HK-2 (cell line): ENCODE measurements at regions not wholly inside any gene's neighbourhood (a gene's known extent, or its start where the extent isn't known, plus 50 kb on each side); places are given as distances from the start of the nearest gene placed in this dataset.
"Not testable (repeated sequence)": the region's sequence is repeated elsewhere in the genome, so short reads cannot be mapped to it uniquely, and the experiment has no call there.

Experiments used
- DNase-seq: peaks from one replicate; pipeline ENCODE4 v3.0.0-alpha.2; 2018; ENCODE audit not compliant: unreplicated experiment

DNA sequence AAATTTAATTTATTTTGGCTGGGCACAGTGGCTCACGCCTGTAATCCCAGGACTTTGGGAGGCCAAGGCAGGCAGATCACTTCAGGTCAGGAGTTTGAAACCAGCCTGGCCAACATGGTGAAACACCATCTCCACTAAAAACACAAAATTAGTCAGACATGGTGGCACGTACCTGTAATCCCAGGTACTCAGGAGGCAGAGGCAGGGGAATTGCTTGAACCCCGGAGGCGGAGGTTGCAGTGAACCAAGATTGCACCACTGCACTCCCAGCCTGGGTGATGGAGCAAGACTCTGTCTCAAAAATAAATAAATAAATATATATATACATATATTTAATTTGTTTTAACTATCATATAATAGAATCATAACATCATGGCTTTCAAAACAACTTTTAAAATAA, 482.1 kb upstream of the AUTS2 start:
- DNase-seq: not testable (repeated sequence)

DNA sequence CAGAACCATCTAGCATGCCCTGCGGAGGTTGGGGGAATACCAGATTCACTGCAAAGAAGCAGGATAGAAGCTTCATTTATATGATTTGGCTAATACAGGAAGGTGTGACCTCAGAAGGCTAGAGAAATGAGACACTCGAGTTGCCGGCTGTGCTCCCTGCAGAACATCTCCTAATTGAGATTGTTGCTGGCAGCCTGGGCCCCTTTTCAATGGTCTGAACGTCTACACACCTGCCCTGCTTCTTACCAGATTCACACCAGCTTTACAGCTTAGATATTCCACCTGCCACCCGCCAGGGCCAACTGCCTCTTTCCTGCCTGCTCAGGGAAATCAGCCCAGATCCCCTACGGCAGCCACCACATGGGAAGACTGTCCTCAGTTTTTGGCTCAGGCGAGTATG, 475.3 kb upstream of the AUTS2 start:
- DNase-seq: no peak

DNA sequence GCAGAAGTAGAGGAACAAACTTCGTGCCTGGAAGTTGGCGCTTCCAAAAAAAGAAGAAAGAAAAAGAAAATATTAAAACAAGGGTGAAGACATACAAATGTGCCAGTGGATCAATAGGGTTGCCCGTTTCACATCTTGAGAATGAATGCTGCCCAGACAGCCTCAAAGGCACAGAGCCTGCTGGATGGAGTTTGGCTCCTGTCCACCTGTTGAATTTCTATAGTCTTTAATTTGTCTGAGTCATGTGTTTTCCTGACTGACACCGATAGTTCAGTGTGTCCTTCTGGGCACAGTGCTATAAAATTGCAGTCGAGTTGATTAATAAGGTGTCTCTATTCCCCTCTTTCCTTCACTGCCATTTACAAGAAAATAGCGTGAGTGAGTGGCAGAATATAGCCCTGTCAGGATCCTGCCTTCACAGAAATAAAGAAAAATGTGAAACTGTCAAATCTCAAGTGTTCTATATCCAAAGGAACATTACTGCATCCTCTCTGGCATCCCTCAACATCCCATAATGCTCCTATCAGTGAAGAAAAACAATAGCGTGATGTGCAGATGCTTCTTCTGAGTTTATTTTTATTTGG, 471.3 kb upstream of the AUTS2 start:
- DNase-seq: no peak

DNA sequence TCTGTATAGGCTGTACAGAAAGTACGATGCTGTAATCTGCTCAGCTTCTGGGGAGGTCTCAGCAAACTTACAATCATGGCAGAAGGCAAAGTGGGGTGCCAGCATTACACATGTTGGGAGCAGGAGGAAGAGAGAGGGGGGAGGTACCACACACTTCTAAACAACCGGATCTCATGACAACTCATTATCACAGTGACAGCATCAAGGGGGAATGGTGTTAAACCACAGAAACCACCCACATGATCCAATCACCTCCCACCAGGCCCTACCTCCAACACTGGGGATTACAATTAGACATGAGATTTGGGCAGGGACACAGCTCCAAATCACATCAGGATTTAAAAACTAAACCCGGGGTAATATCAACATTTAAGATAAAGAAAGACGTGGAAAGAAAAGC, 468.8 kb upstream of the AUTS2 start:
- no peak for DNase-seq

DNA sequence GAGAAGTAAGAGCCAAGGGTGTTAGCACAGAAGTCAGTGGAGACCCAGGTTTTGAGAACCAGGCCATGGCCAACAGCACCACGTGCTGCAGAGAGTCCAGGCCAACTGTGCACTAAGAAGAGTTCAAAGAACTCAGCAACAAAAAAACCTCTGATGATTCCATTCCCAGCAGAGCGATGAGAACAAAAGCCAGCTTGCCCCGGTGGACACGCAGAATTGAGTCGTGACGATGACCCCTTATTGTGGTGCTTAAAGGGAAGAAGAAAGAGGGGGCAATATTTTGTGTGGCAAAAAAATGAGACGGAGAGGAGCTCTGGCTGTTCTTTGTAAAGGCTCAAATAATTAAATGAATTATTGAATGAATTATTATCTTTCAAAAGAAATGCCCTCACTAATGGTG, 468.3 kb upstream of the AUTS2 start:
- no peak for DNase-seq

DNA sequence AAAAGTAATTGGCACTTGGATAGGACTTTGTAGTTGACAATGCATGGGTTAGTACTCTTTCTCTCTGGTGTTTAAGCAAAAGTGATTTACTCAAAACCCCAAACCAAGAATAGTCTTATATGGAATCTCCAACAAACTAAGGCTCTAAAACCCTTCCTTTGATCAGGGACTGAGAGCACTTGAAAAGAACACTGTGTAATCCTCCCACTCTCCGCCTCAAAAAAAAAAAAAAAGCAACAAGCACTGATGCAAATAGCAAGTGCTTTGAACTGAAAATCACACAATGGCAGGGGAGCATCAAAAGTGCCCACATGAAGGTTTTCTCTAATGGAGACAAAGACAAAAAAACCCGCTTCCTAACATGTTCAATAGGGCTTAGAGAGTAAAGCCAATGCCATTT, 467.9 kb upstream of the AUTS2 start:
- no peak for DNase-seq

DNA sequence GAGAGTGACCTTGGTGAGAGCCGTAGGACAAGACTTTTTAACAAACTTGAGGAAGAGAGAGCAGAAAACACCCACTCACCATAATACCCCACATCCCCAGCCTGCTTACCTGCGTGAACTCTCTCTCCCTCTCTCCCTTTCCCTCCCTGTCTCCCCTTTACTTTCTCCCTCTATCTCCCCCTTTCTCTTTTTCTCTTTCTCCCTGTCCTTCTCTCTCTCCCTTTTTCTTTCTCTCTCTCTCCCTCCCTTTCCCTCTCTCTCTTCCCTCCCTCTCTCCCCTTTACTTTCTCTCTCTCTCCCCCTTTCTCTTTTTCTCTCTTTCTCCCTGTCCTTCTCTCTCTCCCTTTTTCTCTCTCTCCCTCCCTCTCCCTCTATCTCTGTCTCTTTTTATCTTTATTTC, 464.0 kb upstream of the AUTS2 start:
- DNase-seq: no peak

DNA sequence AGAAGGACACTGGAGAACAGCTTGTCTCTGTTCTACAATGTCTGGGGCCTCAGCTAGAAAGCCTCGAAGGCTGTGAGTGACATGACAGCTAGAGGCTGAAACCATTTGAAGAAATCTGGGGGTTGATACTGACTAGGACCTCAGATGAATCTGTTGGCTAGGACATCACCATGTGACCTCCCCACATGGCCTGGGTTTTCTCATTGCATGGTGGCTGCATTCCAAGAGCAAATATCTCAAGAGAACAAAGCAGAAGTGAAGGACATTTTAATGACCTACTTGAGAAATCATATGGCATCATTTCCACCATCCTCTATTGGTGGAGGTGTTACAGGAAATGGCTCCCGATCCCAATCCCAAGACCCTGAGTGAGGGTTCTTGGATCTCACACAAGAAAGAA, 450.6 kb upstream of the AUTS2 start:
- no peak for DNase-seq

DNA sequence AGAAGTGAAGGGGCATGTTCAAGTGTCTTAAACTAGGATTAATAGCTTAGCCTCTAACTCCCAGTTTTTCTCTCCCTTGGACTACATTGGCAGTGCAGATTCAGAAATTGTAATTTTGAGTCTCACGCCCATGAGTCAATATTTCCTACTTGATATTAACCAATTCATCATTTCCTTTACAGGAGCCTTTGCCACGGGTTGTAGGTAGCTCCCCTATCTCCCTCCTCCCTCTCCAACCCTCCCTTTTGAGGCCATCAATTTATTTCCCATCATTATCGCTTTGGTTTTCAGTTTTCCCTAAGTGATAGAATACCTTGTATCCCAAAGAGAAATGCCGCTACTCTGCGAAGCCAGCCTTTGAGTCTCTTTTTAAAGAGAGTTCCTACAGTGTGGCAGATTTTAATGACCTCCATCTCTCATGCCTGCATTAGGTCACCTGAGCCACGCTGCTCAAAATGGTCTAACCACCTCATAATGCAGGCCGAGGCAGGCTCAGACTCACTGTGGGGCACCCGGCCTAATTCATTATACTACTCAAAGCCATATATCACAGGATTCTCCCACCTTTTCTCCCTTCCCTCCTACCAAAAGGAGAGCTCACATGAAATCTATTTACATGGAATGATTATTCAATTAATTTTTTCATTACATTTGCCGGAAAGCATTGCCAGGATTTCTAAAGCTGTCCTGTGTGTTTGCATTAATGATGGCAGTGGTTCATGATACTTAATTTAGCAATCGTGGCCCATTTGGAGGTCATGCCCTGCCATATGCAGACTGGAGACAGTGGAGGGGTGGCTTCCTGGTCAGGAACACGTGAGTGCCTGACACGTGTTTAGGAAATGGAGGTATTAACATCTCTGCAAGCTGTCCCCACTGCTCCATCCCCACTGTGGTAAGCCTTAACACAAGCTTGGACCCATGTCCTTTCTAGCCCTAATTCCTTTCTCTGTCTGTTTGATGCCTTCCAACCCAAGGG, 448.2 kb upstream of the AUTS2 start:
- DNase-seq: no peak

DNA sequence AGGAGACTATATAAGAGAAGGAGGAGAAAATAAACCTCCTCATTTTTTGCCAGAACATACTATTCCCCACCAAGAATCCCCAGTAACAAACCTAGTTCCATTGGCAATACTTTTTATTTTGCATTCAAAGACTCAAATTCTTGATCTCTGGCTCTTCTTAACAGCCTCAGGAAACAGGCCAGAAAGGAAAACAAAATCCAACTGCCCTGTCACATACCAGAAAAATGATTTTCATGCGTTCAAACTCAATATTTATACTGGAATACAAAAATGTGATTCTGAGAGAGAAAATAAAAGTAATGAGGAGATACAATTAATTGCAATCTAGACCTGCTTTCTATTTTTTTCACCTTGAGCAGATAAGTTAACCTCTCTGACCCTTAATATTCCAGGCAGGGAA, 435.9 kb upstream of the AUTS2 start:
- no peak for DNase-seq

DNA sequence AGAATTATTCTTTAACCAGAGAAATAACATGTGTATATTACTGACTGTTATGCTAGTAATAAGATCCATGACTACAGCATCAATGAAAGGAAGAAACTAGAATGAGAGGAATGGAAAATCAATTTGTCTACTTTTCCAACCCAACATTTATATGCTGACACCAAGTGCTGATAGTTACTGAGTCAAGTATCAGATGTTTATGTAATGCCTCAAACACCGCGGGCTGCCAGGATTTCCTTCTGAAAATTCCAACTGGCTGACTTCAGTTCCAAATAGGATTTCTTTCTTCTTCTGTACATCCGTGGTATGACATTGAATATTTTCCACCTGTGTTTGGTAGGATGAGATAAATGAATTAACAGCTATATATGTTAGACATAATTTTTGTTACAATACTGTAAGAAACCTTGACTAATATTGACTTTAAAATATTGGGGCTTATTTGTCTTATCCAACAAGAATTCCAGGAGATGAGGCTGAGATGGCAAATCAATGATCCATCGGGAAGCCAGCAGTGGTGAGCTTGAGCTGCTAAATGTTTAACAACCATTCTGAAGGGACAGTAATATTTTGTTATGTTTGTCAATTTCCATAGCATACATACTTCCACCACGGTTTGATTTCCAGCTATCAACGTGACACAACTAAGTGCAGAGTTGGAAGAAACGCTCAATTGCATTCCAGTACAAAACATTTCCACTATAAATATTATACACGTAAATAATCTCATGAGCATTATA, 435.2 kb upstream of the AUTS2 start:
- DNase-seq: no peak

DNA sequence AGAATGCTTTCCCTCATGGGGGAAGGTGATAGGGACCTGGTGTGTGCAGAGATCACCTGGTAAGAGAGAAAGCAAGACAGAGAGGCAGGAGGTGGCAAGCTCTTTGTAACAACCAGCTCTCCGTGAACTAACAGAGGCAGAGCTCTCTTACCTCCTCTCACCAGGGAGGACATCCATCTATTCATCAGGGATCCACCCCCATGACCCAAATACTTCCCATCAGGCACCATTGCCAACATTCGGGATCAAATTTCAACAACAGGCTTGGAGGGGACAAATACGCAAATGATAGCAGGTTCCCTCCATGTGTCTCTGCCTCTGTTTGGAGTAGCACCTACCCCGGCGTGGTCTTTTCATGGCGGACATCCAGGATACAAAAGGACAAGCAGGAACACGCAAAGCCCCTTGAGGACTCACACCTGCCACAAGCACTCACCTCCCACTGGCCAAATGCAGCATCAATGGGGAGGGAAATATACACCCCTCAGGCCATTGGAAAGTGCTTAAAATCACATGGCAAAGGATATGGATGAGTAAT, 431.2 kb upstream of the AUTS2 start:
- DNase-seq: no peak

DNA sequence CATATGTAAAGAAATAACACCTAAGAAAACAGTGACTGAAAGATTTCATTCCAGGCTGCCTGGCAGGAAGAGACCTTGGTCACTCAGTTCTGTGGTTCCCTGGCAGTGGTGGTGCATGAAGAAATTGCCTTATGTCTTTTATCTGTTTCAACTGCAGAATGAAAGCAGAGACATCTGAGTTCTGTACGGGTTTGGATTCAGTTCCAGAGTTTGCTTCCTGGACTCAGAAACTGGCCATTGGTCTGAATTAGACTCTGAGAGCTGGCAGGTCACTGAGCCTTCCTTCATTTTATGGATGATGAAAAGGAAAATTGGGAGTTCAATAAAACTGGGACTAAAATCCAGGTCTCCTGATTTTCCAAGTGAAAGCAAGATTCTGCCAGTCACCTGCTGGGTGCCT, 428.9 kb upstream of the AUTS2 start:
- DNase-seq: no peak

DNA sequence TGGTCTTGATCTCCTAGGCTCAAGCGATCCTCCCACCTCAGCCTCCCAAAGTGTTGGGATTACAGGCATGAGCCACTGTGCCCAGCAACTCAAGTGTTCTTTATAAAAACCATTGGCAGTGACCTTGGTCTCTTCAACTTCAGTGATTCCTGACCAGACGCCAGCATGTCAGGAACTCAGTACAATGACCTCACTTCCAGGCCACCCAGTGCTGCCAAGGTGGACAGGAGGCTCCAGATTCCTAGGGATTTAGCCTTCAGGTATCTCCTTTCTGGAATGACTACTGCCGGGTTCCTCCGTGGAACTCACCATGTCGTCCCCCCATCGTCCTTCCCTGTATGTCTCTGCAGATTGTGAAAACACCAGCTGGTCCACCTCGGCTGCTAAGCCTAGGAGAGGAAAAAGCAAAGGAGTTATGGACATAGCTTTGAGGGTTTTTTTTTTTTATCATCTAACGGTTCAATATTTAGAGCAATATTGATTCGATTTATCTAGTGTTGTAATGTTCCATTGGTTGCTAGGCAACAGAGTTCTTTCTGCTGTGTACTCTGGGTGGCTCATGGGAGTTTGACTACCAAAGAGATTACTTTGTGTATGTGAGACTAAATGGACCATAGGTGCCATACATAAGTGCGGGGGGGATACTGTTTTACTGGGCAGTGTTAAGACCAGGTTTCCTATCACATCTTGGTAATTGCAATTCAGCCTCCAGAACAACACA, 425.8 kb upstream of the AUTS2 start:
- DNase-seq: no peak

DNA sequence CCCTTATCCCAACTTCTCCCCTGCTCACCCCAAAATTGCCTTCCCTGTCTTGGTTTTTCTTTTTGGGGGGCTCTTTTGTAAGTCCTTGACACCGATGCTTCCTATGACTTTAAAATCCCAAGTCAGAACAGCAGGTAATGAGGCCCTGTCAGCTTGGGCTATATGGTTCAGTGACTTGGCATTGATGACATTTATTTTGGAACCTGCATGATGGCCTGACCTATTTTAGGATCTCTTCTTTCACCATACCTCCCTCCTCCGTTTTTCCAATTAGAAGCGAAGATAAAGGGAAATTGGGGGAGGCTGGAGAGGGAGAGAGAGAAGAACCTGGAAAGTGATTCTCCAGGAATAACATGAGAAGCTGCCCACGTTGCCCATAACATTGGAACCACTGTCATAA, 424.9 kb upstream of the AUTS2 start:
- DNase-seq: no peak

DNA sequence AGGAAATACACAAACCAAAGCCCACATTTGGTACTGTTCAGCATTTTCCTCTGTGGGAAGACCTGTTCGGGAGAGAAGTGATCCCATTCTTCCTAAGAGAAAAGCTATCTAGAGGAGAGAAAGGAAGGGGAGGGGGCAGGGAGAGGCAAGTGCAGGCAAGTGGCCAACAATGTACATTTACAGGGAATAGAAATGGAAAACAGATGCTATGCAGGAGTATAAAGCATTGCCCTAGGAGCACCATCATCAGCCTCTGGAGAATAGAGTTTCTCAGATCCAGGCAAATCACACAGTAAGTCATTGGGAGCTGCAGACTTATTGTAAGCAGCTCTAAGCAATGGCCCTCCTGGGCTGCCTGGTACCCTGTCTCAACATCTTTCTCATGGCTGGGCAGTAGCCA, 424.4 kb upstream of the AUTS2 start:
- DNase-seq: no peak

DNA sequence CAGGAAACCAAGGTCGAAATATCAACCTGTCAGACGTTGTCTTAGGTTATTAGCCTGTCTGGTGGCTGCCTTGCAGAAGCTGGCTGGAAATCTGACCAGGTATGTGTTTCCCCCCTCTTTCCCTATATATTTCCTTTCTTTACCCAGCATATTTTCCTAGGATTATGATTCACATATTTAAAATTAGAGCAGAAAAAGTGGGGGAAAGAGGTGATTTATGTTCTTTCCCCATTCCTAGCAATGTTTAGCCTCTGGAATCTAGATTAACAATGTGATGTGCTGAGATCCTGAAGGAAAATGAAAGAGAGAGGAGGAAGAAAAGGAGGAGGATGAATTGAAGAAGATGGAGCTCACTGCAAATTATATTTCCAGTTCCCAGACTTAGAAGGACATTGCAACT, 421.4 kb upstream of the AUTS2 start:
- no peak for DNase-seq

DNA sequence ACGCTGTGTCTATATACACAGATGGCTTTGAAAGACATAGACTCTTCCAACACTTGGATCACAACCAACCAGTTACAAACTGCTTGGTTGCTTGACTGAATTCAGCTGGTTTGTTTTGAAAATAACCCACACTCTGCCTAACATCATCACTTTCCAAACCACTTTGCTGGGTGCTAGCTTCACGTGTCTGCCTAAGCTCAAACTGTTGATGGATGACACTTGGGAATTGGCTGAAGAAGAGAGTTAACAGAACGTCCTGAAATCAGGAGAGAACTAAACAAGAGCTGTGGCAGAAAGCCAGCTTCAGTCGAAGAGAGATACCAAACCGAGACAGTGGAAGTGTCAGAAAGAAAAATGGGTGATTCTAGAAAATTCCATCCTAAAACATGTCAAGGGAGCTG, 420.8 kb upstream of the AUTS2 start:
- no peak for DNase-seq

DNA sequence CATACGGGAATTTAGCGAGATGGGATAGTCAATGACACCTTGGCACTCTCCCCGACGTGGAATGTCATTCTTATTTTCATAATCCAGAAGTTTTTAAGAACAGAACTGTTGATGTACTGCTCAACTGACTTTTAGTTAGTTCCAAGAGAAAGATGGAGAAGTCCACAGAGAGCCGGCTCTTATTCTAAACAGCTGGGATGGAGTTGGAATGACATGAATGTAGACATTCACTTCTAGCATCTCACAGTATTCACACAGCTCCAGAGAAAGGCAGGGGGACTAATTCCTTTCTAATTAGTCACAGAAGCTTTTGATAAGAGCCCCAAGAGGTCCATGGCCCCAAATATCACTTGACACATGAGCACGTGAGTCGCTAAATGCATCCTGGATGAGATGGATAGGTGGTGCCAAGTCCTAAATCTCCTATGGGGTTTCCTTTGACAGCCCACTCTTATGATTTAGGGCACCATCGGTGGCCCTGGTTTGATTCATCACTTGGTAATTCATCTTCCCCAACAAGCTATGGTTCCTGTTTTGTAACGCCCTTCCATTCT, 420.3 kb upstream of the AUTS2 start:
- DNase-seq: no peak

DNA sequence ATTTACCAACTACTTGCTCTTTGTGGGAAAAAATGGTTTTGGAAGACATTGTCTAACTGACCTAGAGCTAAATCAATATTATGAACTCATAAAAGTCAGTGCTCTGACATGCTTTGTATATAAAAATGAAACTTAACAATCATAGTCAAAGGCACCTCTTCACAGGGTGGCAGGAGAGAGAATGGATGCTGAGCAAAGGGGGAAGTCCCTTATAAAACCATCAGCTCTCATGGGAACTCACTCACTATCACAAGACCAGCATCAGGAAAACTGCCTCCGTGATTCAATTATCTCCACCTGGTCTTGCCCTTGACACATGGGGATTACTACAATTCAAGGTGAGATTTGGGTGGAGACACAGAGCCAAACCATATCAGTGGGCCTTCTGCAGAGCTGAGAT, 417.6 kb upstream of the AUTS2 start:
- DNase-seq: no peak

DNA sequence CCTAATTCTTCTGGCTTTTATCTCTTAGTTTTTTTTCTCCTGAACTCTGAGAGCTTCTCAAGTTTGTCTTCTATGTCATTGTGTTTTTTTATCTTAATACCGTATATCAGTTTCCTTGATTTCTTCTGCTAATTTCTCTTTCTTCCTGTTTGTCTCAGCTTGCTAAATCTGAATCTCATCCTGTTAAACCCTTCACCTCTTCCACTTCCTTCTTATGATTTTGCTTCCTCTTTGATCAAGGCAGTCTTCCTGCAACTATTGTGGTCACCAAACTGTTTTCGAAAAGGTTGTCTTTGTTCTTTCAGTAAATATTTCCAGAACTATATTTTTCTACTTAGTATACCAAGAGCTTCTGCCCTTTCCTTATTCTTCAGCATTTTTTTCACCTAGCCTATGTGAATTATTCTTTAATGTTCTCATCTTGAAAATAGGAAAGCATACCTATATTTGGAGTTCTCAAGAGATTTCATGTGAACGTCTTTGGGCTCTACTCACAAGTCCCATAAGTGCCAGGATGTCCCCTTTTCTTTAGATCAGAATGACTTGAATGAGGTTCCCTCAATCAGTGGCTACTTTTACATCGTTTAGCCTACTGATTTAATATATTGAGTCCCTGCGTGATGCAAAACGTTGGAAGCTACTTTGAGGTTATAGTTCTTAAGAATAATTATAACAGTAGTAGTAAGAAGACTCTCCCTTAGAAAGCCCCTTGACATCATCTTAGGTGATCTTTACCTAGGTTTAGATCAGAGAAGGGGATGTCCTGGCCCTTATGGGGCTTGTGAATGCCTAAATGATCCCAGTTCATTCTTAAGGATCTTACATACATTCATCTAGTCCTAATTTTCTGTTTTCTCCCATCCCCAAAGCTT, 415.4 kb upstream of the AUTS2 start:
- no peak for DNase-seq
